HL-60 (cell line): ENCODE measurements at regions not wholly inside any gene's neighbourhood (a gene's known extent, or its start where the extent isn't known, plus 50 kb on each side); places are given as distances from the start of the nearest gene placed in this dataset.

Source experiments
- DNase-seq, 2 experiments: peaks; one replicate each; pipeline ENCODE4 v3.0.0-alpha.2; 2010 to 2020; ENCODE audit warnings: low read depth in 1 of 2, low spot score in 1 of 2
- H3K27ac ChIP-seq: fragments of 250-450 bp; sonication (Bioruptor Pico); replicated peaks from 2 replicates; pipeline ENCODE4 v1.5.1; 2020; ENCODE audit warnings: mild to moderate bottlenecking, moderate library complexity
- H3K27me3 ChIP-seq: fragments of 250-450 bp; sonication (Bioruptor Pico); 2 replicates; pipeline ENCODE4 v1.5.1; 2021; ENCODE audit warnings: mild to moderate bottlenecking, moderate library complexity; ENCODE audit not compliant: insufficient read depth, poor library complexity, severe bottlenecking
- H3K4me3 ChIP-seq: replicated peaks from 2 replicates; pipeline ENCODE4 v1.5.1; 2011; ENCODE audit warnings: mild to moderate bottlenecking, control low read depth, low read length; ENCODE audit not compliant: insufficient read depth
- GABPA ChIP-seq: IDR thresholded peaks from 2 replicates; pipeline ENCODE4 v1.6.1; 2012; ENCODE audit warnings: low read depth
- POLR2AphosphoS5 ChIP-seq: IDR thresholded peaks from 2 replicates; pipeline ENCODE4 v1.6.1; 2012; ENCODE audit warnings: low read depth
- SPI1 ChIP-seq: IDR thresholded peaks from 2 replicates; pipeline ENCODE4 v1.6.1; 2012; ENCODE audit warnings: low read depth, mild to moderate bottlenecking, borderline replicate concordance
- TF ChIP-seq, protein P1 (sequence below): IDR thresholded peaks from one replicate; pipeline ENCODE4 v1.5.1; 2011; ENCODE audit warnings: low read length, control low read depth, inconsistent platforms; ENCODE audit not compliant: insufficient read depth
- TF ChIP-seq, protein P2 (sequence below): IDR thresholded peaks from 2 replicates; pipeline ENCODE4 v1.6.1; 2012; ENCODE audit warnings: low read depth; ENCODE audit not compliant: insufficient replicate concordance

DNA sequence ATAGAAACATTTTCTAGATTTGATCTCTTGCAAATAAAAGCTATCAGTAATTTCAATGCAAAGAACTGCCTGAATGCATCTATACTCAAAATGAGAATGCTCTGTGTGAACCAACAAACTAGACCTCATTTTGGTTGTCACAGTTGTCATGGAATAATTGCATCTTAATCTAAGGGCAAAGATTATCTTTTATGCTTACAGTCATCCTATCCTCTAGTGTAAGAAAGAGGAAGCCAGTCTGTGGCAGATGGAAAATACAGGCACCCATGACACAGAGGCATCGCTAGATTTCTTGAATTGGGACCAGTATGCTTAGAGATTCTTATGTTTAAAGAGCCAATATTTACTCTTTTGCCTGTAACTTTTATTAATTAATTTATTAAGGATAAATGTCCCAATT lies 95.0 kb downstream of the MACIR start:
- DNase-seq = no peak
- H3K27ac ChIP-seq = no peak overlapping the region
- H3K4me3 ChIP-seq = no peak overlapping the region
- TF ChIP-seq GABPA = no peak
- no peak for TF ChIP-seq POLR2AphosphoS5
- TF ChIP-seq SPI1 = 0 out of 2 replicates have a peak, but pooled peaks have one; percentile 6
- H3K27me3 ChIP-seq = no peaks in the 10 kb centered on the region

DNA sequence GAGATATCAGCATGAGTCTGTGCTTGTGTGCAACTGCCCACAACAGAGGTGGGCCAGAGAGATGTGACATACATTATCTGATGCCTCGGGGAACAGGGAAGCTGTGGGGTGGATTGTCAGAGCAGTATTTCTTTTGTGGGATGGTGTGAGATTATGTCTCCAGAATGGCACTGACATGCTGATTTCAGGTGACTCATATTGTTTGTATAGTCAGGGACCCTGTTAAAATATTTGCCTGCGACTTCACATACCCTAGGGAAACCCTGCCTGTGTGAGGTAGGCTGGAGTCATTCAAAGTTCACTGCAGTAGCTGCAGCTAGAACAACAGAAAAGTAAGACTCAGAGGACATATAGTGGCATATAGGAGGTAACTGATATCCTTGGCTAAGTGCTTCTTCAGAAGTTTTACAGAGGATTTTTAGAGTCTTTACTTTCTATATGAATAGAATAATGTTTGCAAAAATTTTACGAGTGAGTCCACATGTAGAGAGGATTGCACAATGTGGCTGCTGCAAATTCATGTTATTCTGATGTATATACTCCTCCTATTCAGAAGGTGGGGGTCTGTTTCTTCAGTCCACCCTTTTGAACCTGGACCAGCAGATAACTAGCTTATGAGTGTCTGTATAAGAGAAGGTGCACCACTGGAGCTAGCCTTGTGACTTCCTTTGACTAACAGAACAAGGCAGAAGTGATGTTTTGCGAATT lies 89.3 kb downstream of the MACIR start:
- TF ChIP-seq, protein P1, sequence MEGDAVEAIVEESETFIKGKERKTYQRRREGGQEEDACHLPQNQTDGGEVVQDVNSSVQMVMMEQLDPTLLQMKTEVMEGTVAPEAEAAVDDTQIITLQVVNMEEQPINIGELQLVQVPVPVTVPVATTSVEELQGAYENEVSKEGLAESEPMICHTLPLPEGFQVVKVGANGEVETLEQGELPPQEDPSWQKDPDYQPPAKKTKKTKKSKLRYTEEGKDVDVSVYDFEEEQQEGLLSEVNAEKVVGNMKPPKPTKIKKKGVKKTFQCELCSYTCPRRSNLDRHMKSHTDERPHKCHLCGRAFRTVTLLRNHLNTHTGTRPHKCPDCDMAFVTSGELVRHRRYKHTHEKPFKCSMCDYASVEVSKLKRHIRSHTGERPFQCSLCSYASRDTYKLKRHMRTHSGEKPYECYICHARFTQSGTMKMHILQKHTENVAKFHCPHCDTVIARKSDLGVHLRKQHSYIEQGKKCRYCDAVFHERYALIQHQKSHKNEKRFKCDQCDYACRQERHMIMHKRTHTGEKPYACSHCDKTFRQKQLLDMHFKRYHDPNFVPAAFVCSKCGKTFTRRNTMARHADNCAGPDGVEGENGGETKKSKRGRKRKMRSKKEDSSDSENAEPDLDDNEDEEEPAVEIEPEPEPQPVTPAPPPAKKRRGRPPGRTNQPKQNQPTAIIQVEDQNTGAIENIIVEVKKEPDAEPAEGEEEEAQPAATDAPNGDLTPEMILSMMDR = no peak
- TF ChIP-seq, protein P2, sequence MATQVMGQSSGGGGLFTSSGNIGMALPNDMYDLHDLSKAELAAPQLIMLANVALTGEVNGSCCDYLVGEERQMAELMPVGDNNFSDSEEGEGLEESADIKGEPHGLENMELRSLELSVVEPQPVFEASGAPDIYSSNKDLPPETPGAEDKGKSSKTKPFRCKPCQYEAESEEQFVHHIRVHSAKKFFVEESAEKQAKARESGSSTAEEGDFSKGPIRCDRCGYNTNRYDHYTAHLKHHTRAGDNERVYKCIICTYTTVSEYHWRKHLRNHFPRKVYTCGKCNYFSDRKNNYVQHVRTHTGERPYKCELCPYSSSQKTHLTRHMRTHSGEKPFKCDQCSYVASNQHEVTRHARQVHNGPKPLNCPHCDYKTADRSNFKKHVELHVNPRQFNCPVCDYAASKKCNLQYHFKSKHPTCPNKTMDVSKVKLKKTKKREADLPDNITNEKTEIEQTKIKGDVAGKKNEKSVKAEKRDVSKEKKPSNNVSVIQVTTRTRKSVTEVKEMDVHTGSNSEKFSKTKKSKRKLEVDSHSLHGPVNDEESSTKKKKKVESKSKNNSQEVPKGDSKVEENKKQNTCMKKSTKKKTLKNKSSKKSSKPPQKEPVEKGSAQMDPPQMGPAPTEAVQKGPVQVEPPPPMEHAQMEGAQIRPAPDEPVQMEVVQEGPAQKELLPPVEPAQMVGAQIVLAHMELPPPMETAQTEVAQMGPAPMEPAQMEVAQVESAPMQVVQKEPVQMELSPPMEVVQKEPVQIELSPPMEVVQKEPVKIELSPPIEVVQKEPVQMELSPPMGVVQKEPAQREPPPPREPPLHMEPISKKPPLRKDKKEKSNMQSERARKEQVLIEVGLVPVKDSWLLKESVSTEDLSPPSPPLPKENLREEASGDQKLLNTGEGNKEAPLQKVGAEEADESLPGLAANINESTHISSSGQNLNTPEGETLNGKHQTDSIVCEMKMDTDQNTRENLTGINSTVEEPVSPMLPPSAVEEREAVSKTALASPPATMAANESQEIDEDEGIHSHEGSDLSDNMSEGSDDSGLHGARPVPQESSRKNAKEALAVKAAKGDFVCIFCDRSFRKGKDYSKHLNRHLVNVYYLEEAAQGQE = no peak
- TF ChIP-seq SPI1 (no peak), GABPA (no peak), POLR2AphosphoS5 (no peak)
- H3K27me3 ChIP-seq = no peaks in the 10 kb centered on the region
- no peak for DNase-seq

DNA sequence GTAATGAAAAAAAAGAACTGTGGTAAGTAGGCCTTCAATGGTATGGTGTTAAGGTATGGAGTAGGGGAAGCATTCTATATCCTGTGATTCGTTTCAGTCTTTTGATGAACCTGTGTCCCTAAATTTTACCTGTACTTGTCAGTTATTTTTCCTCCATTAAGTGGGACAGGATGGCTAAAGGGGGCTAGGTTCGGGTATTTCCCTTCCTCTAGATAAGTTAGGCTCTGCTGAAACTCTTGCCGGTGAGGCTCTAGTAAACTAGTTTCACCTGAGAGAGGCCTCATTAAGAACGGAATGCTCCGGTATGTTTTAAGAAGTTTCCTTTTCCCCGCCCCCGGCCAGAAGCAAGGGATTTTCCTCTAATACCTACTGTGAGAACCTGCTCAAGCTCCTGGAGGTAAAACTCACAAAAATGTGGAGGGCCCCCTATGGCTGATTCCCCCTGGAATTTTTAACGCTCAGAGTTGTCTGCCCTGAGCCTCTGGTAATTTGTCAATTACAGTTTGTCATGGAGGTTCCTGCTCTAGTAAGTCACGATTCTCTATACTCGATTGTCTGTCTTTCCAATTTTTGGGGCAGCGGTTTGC lies 87.7 kb downstream of the MACIR start:
- Histone ChIP-seq H3K27me3 (no peaks in the 10 kb centered on the region), H3K4me3 (no peak overlapping the region), H3K27ac (no peak overlapping the region)
- DNase-seq = no peak
- TF ChIP-seq SPI1 (no peak), GABPA (no peak)
- TF ChIP-seq, protein P2 = no peak
- TF ChIP-seq, protein P1 = no peak

More for the DNA sequence above, 89.3 kb downstream of the MACIR start:
- no peak overlapping the region for H3K4me3 ChIP-seq
- H3K27ac ChIP-seq = no peak overlapping the region

DNA sequence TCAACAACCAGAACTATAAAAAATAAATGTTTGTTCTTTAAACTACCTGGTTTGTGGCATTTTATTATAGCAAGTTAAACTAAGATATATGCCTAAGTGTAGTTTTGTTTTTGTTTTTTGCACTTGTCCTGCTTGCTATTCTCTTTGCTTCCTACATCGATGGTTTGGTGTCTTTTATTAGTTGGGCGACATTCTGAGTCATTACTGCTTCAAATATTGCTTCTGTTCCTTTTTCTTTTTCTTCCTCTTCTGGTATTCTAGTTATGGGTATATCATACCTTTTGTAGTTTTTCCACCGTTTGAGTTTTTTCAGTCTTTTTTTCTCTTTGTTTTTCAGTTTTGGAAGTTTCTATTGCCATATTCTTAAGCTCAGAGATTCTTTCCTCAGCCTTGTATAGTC lies 86.9 kb downstream of the MACIR start:
- TF ChIP-seq, protein P1 = no peak
- TF ChIP-seq, protein P2 = no peak
- no peak for TF ChIP-seq GABPA
- no peak for TF ChIP-seq POLR2AphosphoS5
- no peak for TF ChIP-seq SPI1
- no peak for DNase-seq
- Histone ChIP-seq H3K27ac (no peak overlapping the region), H3K4me3 (no peak overlapping the region), H3K27me3 (no peaks in the 10 kb centered on the region)
